Upper lobe of left lung (tissue), 4 donors: ENCODE measurements at regions not wholly inside any gene's neighbourhood (a gene's known extent, or its start where the extent isn't known, plus 50 kb on each side); places are given as distances from the start of the nearest gene placed in this dataset.

ENCODE experiments used
- POLR2A ChIP-seq, 4 donors: fragments of 450-650 bp; IDR thresholded peaks; one replicate each; pipeline ENCODE4 v1.5.1; 2016 to 2017; ENCODE audit warnings: antibody characterized with exemption in 4 of 4, mild to moderate bottlenecking in 2 of 4
- TF ChIP-seq, protein P1 (sequence below), 6 experiments: fragments of 450-650 bp in 4 of 6; fragments of 200-600 bp in 2 of 6; sonication (generic) in 2 of 6; IDR thresholded peaks; one replicate each; pipeline ENCODE4 v1.5.1; 2016 to 2019; ENCODE audit warnings: antibody characterized with exemption in 6 of 6

DNA sequence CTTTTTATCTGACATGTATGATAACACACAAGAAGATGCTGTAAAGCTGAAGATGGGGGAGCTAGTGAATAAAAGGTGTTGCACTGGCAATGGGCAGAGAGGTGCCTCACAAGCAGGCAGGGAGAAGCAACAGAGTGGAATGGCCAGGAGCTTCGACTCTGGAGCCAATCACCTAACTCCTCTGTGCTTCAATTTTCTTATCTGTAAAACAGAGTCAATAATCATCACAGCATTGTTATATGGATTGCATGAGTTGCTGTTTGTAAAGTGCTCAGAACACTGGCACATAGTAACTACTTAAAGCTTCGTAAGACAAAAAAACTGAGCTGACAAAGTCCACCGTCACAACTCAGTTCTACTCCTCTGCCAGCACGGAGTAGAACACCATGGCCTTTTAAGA lies 254.2 kb upstream of the POM121L12 start:
- TF ChIP-seq, protein P1, sequence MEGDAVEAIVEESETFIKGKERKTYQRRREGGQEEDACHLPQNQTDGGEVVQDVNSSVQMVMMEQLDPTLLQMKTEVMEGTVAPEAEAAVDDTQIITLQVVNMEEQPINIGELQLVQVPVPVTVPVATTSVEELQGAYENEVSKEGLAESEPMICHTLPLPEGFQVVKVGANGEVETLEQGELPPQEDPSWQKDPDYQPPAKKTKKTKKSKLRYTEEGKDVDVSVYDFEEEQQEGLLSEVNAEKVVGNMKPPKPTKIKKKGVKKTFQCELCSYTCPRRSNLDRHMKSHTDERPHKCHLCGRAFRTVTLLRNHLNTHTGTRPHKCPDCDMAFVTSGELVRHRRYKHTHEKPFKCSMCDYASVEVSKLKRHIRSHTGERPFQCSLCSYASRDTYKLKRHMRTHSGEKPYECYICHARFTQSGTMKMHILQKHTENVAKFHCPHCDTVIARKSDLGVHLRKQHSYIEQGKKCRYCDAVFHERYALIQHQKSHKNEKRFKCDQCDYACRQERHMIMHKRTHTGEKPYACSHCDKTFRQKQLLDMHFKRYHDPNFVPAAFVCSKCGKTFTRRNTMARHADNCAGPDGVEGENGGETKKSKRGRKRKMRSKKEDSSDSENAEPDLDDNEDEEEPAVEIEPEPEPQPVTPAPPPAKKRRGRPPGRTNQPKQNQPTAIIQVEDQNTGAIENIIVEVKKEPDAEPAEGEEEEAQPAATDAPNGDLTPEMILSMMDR (IDR thresholded peaks at IDR 0.05), result no peak
- no peak for TF ChIP-seq POLR2A (IDR thresholded peaks at IDR 0.05)
